ENCODE measurements at regions not wholly inside any gene's neighbourhood (a gene's known extent, or its start where the extent isn't known, plus 50 kb on each side); places are given as distances from the start of the nearest gene placed in this dataset.

DNA sequence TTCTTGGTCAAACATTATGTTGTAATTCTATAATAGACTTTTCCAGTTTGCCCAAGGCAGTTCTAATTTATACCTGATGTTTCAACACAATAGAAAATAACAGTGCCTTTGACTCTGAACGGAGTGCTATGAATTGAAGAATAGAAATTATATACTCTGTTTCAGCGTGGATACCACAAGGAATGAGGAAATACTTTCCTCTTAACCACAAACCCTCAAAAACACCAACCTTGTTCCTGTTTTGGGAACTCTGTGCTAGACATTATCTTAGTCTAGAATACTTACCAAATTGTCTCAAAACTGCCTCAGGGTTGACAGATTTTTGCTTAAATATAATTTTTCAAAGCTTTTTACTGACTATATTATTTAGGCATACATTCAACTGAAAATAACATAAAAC lies 1629.3 kb downstream of the MRPL39 start:
- TF ChIP-seq, protein P1, sequence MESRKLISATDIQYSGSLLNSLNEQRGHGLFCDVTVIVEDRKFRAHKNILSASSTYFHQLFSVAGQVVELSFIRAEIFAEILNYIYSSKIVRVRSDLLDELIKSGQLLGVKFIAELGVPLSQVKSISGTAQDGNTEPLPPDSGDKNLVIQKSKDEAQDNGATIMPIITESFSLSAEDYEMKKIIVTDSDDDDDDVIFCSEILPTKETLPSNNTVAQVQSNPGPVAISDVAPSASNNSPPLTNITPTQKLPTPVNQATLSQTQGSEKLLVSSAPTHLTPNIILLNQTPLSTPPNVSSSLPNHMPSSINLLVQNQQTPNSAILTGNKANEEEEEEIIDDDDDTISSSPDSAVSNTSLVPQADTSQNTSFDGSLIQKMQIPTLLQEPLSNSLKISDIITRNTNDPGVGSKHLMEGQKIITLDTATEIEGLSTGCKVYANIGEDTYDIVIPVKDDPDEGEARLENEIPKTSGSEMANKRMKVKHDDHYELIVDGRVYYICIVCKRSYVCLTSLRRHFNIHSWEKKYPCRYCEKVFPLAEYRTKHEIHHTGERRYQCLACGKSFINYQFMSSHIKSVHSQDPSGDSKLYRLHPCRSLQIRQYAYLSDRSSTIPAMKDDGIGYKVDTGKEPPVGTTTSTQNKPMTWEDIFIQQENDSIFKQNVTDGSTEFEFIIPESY (IDR thresholded peaks at IDR 0.05) = no peak
- TF ChIP-seq, protein P2, sequence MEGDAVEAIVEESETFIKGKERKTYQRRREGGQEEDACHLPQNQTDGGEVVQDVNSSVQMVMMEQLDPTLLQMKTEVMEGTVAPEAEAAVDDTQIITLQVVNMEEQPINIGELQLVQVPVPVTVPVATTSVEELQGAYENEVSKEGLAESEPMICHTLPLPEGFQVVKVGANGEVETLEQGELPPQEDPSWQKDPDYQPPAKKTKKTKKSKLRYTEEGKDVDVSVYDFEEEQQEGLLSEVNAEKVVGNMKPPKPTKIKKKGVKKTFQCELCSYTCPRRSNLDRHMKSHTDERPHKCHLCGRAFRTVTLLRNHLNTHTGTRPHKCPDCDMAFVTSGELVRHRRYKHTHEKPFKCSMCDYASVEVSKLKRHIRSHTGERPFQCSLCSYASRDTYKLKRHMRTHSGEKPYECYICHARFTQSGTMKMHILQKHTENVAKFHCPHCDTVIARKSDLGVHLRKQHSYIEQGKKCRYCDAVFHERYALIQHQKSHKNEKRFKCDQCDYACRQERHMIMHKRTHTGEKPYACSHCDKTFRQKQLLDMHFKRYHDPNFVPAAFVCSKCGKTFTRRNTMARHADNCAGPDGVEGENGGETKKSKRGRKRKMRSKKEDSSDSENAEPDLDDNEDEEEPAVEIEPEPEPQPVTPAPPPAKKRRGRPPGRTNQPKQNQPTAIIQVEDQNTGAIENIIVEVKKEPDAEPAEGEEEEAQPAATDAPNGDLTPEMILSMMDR (IDR thresholded peaks at IDR 0.05; ENCODE audit: low read depth, low read length, missing input control) = no peak
- TF ChIP-seq, protein P3, sequence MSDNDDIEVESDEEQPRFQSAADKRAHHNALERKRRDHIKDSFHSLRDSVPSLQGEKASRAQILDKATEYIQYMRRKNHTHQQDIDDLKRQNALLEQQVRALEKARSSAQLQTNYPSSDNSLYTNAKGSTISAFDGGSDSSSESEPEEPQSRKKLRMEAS (IDR thresholded peaks at IDR 0.05) = no peak
- TF ChIP-seq YY1 (IDR thresholded peaks at IDR 0.05) (no peak), SP1 (IDR thresholded peaks at IDR 0.05) (no peak), RAD21 (IDR thresholded peaks at IDR 0.05) (no peak), JUND (IDR thresholded peaks at IDR 0.05) (no peak), EGR1 (IDR thresholded peaks at IDR 0.05; ENCODE audit: low read depth in 2 of 2) (no peak), TAF1 (conservative IDR thresholded peaks at IDR 0.05) (no peak)
- TF ChIP-seq, protein P4, sequence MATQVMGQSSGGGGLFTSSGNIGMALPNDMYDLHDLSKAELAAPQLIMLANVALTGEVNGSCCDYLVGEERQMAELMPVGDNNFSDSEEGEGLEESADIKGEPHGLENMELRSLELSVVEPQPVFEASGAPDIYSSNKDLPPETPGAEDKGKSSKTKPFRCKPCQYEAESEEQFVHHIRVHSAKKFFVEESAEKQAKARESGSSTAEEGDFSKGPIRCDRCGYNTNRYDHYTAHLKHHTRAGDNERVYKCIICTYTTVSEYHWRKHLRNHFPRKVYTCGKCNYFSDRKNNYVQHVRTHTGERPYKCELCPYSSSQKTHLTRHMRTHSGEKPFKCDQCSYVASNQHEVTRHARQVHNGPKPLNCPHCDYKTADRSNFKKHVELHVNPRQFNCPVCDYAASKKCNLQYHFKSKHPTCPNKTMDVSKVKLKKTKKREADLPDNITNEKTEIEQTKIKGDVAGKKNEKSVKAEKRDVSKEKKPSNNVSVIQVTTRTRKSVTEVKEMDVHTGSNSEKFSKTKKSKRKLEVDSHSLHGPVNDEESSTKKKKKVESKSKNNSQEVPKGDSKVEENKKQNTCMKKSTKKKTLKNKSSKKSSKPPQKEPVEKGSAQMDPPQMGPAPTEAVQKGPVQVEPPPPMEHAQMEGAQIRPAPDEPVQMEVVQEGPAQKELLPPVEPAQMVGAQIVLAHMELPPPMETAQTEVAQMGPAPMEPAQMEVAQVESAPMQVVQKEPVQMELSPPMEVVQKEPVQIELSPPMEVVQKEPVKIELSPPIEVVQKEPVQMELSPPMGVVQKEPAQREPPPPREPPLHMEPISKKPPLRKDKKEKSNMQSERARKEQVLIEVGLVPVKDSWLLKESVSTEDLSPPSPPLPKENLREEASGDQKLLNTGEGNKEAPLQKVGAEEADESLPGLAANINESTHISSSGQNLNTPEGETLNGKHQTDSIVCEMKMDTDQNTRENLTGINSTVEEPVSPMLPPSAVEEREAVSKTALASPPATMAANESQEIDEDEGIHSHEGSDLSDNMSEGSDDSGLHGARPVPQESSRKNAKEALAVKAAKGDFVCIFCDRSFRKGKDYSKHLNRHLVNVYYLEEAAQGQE (IDR thresholded peaks at IDR 0.05) = no peak
